ENCODE measurements at regions not wholly inside any gene's neighbourhood (a gene's known extent, or its start where the extent isn't known, plus 50 kb on each side); places are given as distances from the start of the nearest gene placed in this dataset.
"Not testable (repeated sequence)": the region's sequence is repeated elsewhere in the genome, so short reads cannot be mapped to it uniquely, and the experiment has no call there.

DNA sequence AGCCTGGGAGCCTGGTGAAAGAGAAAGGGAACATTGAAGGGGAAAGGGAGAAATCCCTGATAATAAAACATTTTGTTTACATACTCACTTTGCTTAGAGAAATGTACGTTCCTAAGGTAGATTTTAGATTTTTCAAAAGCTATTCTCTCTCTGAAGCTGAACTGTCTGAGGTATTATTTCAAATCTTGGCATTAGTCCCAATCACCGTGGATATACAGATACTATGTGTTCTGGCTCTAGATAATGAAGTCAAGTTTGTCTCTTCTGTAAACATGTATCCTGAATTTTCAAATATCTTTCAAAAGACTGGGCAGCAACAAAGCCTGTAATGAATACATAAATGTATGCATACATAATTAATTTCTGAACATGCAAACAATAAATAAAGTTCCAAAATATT is 1104.2 kb upstream of the FAM98A start:
- Histone ChIP-seq H3K36me3 (ENCODE audit: control insufficient read depth in 1 of 2, insufficient read depth in 2 of 2, low read length in 2 of 2) (no peaks in the 10 kb centered on the region), H3K27ac (ENCODE audit: low read length) (no peak overlapping the region), H3K27me3 (ENCODE audit: low read depth, low read length) (no peaks in the 10 kb centered on the region), H3K4me3 (ENCODE audit: low read depth in 1 of 2, low read length in 2 of 2) (no peak overlapping the region), H3K9me3 (ENCODE audit: control insufficient read depth in 1 of 2, low read length in 2 of 2) (no peaks in the 10 kb centered on the region), H3K4me1 (ENCODE audit: control insufficient read depth in 1 of 2, insufficient read depth in 2 of 2, low read length in 2 of 2) (no peaks in the 10 kb centered on the region)

- not testable (repeated sequence) for H3K27ac ChIP-seq (ENCODE audit: low read length); H3K4me1 ChIP-seq (ENCODE audit: control insufficient read depth in 1 of 2, insufficient read depth in 2 of 2, low read length in 2 of 2); H3K27me3 ChIP-seq (ENCODE audit: low read depth, low read length); H3K4me3 ChIP-seq (ENCODE audit: low read depth in 1 of 2, low read length in 2 of 2); H3K9me3 ChIP-seq (ENCODE audit: control insufficient read depth in 1 of 2, low read length in 2 of 2); H3K36me3 ChIP-seq (ENCODE audit: control insufficient read depth in 1 of 2, insufficient read depth in 2 of 2, low read length in 2 of 2)
These were observed 1103.3 kb upstream of the FAM98A start for GRCh38 chr2:34702391-34702790.

GRCh38 chr2:34677591-34677990 is 1078.5 kb upstream of the FAM98A start:
- H3K36me3 ChIP-seq (ENCODE audit: control insufficient read depth in 1 of 2, insufficient read depth in 2 of 2, low read length in 2 of 2); H3K27ac ChIP-seq (ENCODE audit: low read length); H3K4me3 ChIP-seq (ENCODE audit: low read depth in 1 of 2, low read length in 2 of 2); H3K4me1 ChIP-seq (ENCODE audit: control insufficient read depth in 1 of 2, insufficient read depth in 2 of 2, low read length in 2 of 2); H3K9me3 ChIP-seq (ENCODE audit: control insufficient read depth in 1 of 2, low read length in 2 of 2); H3K27me3 ChIP-seq (ENCODE audit: low read depth, low read length): not testable (repeated sequence)

DNA sequence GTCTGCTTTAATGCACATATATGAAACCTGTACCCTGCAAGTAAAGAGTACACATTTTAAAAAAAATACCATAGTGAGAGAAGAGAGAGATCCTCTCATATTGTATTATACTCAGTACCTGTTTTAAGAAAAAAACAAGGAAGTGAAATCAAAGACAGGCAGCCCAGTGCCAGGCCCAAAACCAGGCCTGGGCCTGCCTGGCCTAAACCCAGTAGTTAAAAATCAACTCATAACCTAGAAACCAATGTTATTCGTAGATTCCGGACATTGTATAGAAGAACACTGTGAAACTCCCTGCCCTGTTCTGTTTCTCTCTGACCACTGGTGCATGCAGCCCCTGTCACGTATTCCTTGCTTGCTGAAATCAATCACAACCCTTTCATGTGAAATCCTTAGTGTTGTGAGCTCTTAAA is 1078.0 kb upstream of the FAM98A start:
- not testable (repeated sequence) for H3K27me3 ChIP-seq (ENCODE audit: low read depth, low read length); H3K9me3 ChIP-seq (ENCODE audit: control insufficient read depth in 1 of 2, low read length in 2 of 2); H3K27ac ChIP-seq (ENCODE audit: low read length)

DNA sequence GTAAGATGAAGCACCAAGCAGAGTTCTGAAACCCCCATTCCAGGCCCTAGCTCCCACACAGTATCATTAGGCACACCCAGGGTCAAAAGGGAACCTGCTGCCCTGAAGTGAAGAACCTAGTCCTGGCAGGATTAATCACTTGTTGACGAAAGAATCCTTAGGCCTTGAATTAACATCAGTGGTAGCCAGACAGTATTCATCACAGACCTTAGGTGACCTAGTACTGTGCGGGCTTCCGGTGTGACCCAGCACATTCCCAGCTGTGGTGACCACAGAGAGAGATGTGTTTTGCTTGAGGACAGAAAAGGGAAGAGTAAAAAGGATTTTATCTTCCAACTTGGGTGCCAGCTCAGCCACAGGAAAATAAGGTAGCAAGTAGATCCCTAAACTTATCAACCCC is 1071.4 kb upstream of the FAM98A start:
- no peaks in the 10 kb centered on the region for H3K4me1 ChIP-seq (ENCODE audit: control insufficient read depth in 1 of 2, insufficient read depth in 2 of 2, low read length in 2 of 2)
- H3K27ac ChIP-seq (ENCODE audit: low read length) = no peak overlapping the region
- H3K27me3 ChIP-seq (ENCODE audit: low read depth, low read length) = no peaks in the 10 kb centered on the region
- no peaks in the 10 kb centered on the region for H3K9me3 ChIP-seq (ENCODE audit: control insufficient read depth in 1 of 2, low read length in 2 of 2)
- H3K4me3 ChIP-seq (ENCODE audit: low read depth in 1 of 2, low read length in 2 of 2) = no peak overlapping the region
- no peaks in the 10 kb centered on the region for H3K36me3 ChIP-seq (ENCODE audit: control insufficient read depth in 1 of 2, insufficient read depth in 2 of 2, low read length in 2 of 2)

More for the DNA sequence above, 1078.0 kb upstream of the FAM98A start:
- H3K4me1 ChIP-seq (ENCODE audit: control insufficient read depth in 1 of 2, insufficient read depth in 2 of 2, low read length in 2 of 2); H3K4me3 ChIP-seq (ENCODE audit: low read depth in 1 of 2, low read length in 2 of 2); H3K36me3 ChIP-seq (ENCODE audit: control insufficient read depth in 1 of 2, insufficient read depth in 2 of 2, low read length in 2 of 2): not testable (repeated sequence)

DNA sequence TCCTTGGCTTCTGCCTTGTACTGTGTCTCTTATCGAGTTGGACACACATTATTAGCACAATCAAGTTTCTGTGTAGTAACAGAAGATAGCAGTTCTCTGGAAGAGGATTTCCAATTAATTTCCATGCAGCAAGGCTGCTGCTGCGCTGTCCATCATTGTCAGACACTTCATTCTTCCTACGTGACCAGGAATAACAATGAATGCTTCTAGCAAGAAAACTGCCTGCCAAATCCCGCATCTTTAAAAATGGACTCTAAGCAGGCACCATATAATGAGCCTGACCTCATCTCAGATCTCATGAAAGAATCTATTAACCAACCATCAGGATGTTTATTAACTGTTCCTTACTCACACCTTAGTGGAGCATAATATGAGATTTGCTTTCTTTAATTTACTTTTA is 1067.7 kb upstream of the FAM98A start:
- Histone ChIP-seq H3K27me3 (ENCODE audit: low read depth, low read length) (no peaks in the 10 kb centered on the region), H3K36me3 (ENCODE audit: control insufficient read depth in 1 of 2, insufficient read depth in 2 of 2, low read length in 2 of 2) (no peaks in the 10 kb centered on the region), H3K27ac (ENCODE audit: low read length) (no peak overlapping the region), H3K4me1 (ENCODE audit: control insufficient read depth in 1 of 2, insufficient read depth in 2 of 2, low read length in 2 of 2) (no peaks in the 10 kb centered on the region), H3K4me3 (ENCODE audit: low read depth in 1 of 2, low read length in 2 of 2) (no peak overlapping the region), H3K9me3 (ENCODE audit: control insufficient read depth in 1 of 2, low read length in 2 of 2) (no peaks in the 10 kb centered on the region)

DNA sequence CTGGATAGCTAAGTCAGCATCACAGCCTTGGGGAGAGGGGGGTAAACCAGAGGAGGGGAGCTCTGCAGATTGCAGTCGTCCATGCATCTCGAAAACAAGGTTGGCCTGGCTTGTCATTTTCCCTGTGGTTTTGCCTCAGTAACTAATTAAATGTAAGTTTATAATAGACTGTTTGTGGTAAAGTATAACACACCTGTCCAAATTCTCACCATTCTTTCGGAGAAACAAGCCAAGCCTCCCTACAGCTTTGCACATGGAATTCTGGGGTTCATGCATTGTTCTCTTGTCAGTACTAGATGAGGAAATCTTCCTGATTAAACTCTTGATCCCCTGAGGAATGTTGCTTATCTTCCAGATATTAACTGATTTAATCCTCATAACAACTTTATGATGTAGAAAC is 1065.2 kb upstream of the FAM98A start:
- Histone ChIP-seq H3K4me3 (ENCODE audit: low read depth in 1 of 2, low read length in 2 of 2) (no peak overlapping the region), H3K27me3 (ENCODE audit: low read depth, low read length) (no peaks in the 10 kb centered on the region), H3K9me3 (ENCODE audit: control insufficient read depth in 1 of 2, low read length in 2 of 2) (no peaks in the 10 kb centered on the region), H3K27ac (ENCODE audit: low read length) (no peak overlapping the region), H3K4me1 (ENCODE audit: control insufficient read depth in 1 of 2, insufficient read depth in 2 of 2, low read length in 2 of 2) (no peaks in the 10 kb centered on the region), H3K36me3 (ENCODE audit: control insufficient read depth in 1 of 2, insufficient read depth in 2 of 2, low read length in 2 of 2) (no peaks in the 10 kb centered on the region)

DNA sequence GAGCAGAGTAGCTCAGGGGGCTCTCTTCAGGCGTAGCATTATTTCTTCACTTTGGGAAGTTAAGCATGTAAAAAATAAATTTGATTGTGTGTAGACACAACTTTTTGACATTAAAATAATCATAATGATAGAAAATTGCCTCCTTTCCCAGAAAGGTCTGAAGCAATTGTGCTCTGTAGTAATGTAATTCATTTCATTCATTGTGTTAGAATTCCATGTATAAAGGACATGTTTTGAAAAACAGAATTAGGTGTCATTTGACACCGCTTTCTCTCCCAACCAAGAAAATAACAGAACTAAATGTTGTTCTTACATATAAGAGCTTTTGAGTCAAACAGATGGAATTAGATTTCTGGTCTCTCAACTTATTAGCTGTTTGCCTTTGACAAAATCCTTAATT is 1064.2 kb upstream of the FAM98A start:
- H3K27me3 ChIP-seq (ENCODE audit: low read depth, low read length) = no peaks in the 10 kb centered on the region

GRCh38 chr2:34660741-34661140 is 1061.6 kb upstream of the FAM98A start:
- Histone ChIP-seq H3K27me3 (ENCODE audit: low read depth, low read length) (no peaks in the 10 kb centered on the region), H3K27ac (ENCODE audit: low read length) (no peak overlapping the region)

More for the DNA sequence above, 1064.2 kb upstream of the FAM98A start:
- Histone ChIP-seq H3K4me1 (ENCODE audit: control insufficient read depth in 1 of 2, insufficient read depth in 2 of 2, low read length in 2 of 2) (no peaks in the 10 kb centered on the region), H3K9me3 (ENCODE audit: control insufficient read depth in 1 of 2, low read length in 2 of 2) (no peaks in the 10 kb centered on the region), H3K36me3 (ENCODE audit: control insufficient read depth in 1 of 2, insufficient read depth in 2 of 2, low read length in 2 of 2) (no peaks in the 10 kb centered on the region), H3K27ac (ENCODE audit: low read length) (no peak overlapping the region), H3K4me3 (ENCODE audit: low read depth in 1 of 2, low read length in 2 of 2) (no peak overlapping the region)

GRCh38 chr2:34656632-34657031 is 1057.5 kb upstream of the FAM98A start:
- Histone ChIP-seq H3K4me3 (ENCODE audit: low read depth in 1 of 2, low read length in 2 of 2) (no peak overlapping the region), H3K36me3 (ENCODE audit: control insufficient read depth in 1 of 2, insufficient read depth in 2 of 2, low read length in 2 of 2) (no peaks in the 10 kb centered on the region)

More at GRCh38 chr2:34660741-34661140, 1061.6 kb upstream of the FAM98A start:
- Histone ChIP-seq H3K9me3 (ENCODE audit: control insufficient read depth in 1 of 2, low read length in 2 of 2) (no peaks in the 10 kb centered on the region), H3K4me3 (ENCODE audit: low read depth in 1 of 2, low read length in 2 of 2) (no peak overlapping the region), H3K36me3 (ENCODE audit: control insufficient read depth in 1 of 2, insufficient read depth in 2 of 2, low read length in 2 of 2) (no peaks in the 10 kb centered on the region), H3K4me1 (ENCODE audit: control insufficient read depth in 1 of 2, insufficient read depth in 2 of 2, low read length in 2 of 2) (no peaks in the 10 kb centered on the region)

DNA sequence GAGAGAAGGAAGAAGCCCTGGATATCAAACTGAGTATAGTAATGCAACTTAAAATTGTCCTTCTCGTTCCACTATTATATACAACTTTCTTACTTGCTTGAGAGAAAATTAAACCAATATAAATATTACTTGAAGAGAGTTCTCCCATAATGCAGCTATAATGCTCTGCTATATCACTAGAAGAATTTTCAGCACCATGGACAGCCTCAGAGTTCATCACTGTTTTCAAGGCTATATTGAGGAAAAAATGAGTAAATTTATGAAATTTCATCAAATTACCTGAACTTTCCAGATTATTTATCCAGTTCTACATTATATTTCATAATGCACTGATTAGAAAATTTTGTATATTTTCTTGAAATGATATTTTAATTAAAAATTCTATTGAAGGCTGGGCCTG is 1053.5 kb upstream of the FAM98A start:
- Histone ChIP-seq H3K9me3 (ENCODE audit: control insufficient read depth in 1 of 2, low read length in 2 of 2) (no peaks in the 10 kb centered on the region), H3K36me3 (ENCODE audit: control insufficient read depth in 1 of 2, insufficient read depth in 2 of 2, low read length in 2 of 2) (no peaks in the 10 kb centered on the region), H3K27ac (ENCODE audit: low read length) (no peak overlapping the region), H3K4me3 (ENCODE audit: low read depth in 1 of 2, low read length in 2 of 2) (no peak overlapping the region), H3K27me3 (ENCODE audit: low read depth, low read length) (no peaks in the 10 kb centered on the region), H3K4me1 (ENCODE audit: control insufficient read depth in 1 of 2, insufficient read depth in 2 of 2, low read length in 2 of 2) (no peaks in the 10 kb centered on the region)

More at GRCh38 chr2:34656632-34657031, 1057.5 kb upstream of the FAM98A start:
- Histone ChIP-seq H3K9me3 (ENCODE audit: control insufficient read depth in 1 of 2, low read length in 2 of 2) (no peaks in the 10 kb centered on the region), H3K4me1 (ENCODE audit: control insufficient read depth in 1 of 2, insufficient read depth in 2 of 2, low read length in 2 of 2) (no peaks in the 10 kb centered on the region), H3K27me3 (ENCODE audit: low read depth, low read length) (no peaks in the 10 kb centered on the region), H3K27ac (ENCODE audit: low read length) (no peak overlapping the region)

- Histone ChIP-seq H3K4me1 (ENCODE audit: control insufficient read depth in 1 of 2, insufficient read depth in 2 of 2, low read length in 2 of 2) (no peaks in the 10 kb centered on the region), H3K4me3 (ENCODE audit: low read depth in 1 of 2, low read length in 2 of 2) (no peak overlapping the region), H3K36me3 (ENCODE audit: control insufficient read depth in 1 of 2, insufficient read depth in 2 of 2, low read length in 2 of 2) (no peaks in the 10 kb centered on the region), H3K9me3 (ENCODE audit: control insufficient read depth in 1 of 2, low read length in 2 of 2) (no peaks in the 10 kb centered on the region), H3K27me3 (ENCODE audit: low read depth, low read length) (no peaks in the 10 kb centered on the region), H3K27ac (ENCODE audit: low read length) (no peak overlapping the region)
These were observed 1047.8 kb upstream of the FAM98A start for GRCh38 chr2:34646901-34647300.
